ENCODE measurements at regions not wholly inside any gene's neighbourhood (a gene's known extent, or its start where the extent isn't known, plus 50 kb on each side); places are given as distances from the start of the nearest gene placed in this dataset.

- Histone ChIP-seq H3K4me1 (ENCODE audit: control insufficient read depth, insufficient read depth, low read length) (no peaks in the 10 kb centered on the region), H3K27ac (ENCODE audit: low read length) (peak overlapping the region; percentile 58; the same call in 1 of the 2 replicates), H3K9me3 (ENCODE audit: control insufficient read depth, insufficient read depth, low read depth, low read length) (no peaks in the 10 kb centered on the region), H3K36me3 (ENCODE audit: control insufficient read depth, insufficient read depth, low read length) (no peaks in the 10 kb centered on the region), H3K27me3 (ENCODE audit: control insufficient read depth, insufficient read depth, low read length) (no peaks in the 10 kb centered on the region), H3K4me3 (ENCODE audit: low read depth in 2 of 2, low read length in 2 of 2) (no peak overlapping the region)
- BruUV-seq (replicated peaks) = no TSS peak
- POLR2A ChIA-PET = interaction anchor here (0.6 kb wide), 1 partner anchor 480 kb away, joined by 6 read pairs; no protein-coding TSS in a partner anchor
- CTCF ChIA-PET = no interaction called here
- ATAC-seq (no peak), DNase-seq (ENCODE audit: low read depth, low spot score) (no peak)
- TF ChIP-seq SIN3A (IDR thresholded peaks at IDR 0.05; ENCODE audit: borderline replicate concordance, insufficient read depth, low read depth, low read length) (no peak), POLR2AphosphoS5 (IDR thresholded peaks at IDR 0.05; ENCODE audit: low read depth, low read length) (no peak), TCF7L2 (IDR thresholded peaks at IDR 0.05; ENCODE audit: low read depth, low read length) (no peak), CTCF (IDR thresholded peaks at IDR 0.05) (no peak)
- intact Hi-C loops (cut with micrococcal nuclease; ENCODE audit: unreplicated experiment) (no loop called here), in situ Hi-C loops (cut with HindIII; ENCODE audit: low pct_unique_long_range_greater_than_20kb, low sequenced_read_pairs) (no loop called here)
These were observed 646.1 kb downstream of the IRS1 start for GRCh38 chr2:226153553-226153952.

DNA sequence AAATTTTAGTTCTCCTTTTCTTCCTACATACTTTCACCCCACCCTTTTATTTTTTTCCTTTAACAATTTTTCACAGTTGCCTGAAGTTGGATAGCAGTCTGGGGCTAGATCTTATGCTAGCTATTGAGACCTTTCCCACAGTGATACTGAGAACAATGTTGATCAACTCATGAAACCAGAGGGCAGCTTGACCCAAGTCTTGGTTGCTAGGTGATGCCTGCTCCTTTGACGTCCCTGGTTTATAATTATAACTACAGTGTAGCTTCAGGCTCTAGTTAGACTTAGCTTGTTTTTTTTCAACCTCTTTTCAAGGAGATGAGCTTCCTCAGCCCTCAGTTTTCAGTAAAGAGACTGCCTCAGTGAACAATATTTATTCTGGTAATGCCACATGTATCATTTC, 648.5 kb downstream of the IRS1 start:
- no peaks in the 10 kb centered on the region for H3K27me3 ChIP-seq (ENCODE audit: control insufficient read depth, insufficient read depth, low read length)
- intact Hi-C loops (cut with micrococcal nuclease; ENCODE audit: unreplicated experiment) = no loop called here
- H3K4me3 ChIP-seq (ENCODE audit: low read depth in 2 of 2, low read length in 2 of 2) = no peak overlapping the region
- BruUV-seq (replicated peaks) = no TSS peak
- in situ Hi-C loops (cut with HindIII; ENCODE audit: low pct_unique_long_range_greater_than_20kb, low sequenced_read_pairs) = no loop called here
- TF ChIP-seq POLR2AphosphoS5 (IDR thresholded peaks at IDR 0.05; ENCODE audit: low read depth, low read length) (no peak), REST (IDR thresholded peaks at IDR 0.05; ENCODE audit: insufficient read depth in 1 of 2, low read depth in 2 of 2, low read length in 1 of 2) (no peak), TCF7L2 (IDR thresholded peaks at IDR 0.05; ENCODE audit: low read depth, low read length) (no peak), CTCF (IDR thresholded peaks at IDR 0.05) (no peak), SIN3A (IDR thresholded peaks at IDR 0.05; ENCODE audit: borderline replicate concordance, insufficient read depth, low read depth, low read length) (no peak)
- H3K4me1 ChIP-seq (ENCODE audit: control insufficient read depth, insufficient read depth, low read length) = no peaks in the 10 kb centered on the region
- H3K36me3 ChIP-seq (ENCODE audit: control insufficient read depth, insufficient read depth, low read length) = no peaks in the 10 kb centered on the region
- DNase-seq (ENCODE audit: low read depth, low spot score) (no peak), ATAC-seq (no peak)
- peak overlapping the region; percentile 31; the same call in 1 of the 2 replicates for H3K27ac ChIP-seq (ENCODE audit: low read length)
- CTCF ChIA-PET = no interaction called here
- POLR2A ChIA-PET = no interaction called here
- H3K9me3 ChIP-seq (ENCODE audit: control insufficient read depth, insufficient read depth, low read depth, low read length) = no peaks in the 10 kb centered on the region; the same call in 1 of the 2 replicates

All from Panc1 (cell line).